GM18858 (cell line): ENCODE measurements at regions not wholly inside any gene's neighbourhood (a gene's known extent, or its start where the extent isn't known, plus 50 kb on each side); places are given as distances from the start of the nearest gene placed in this dataset.

ENCODE experiments used
- ATAC-seq: cut with Tn5 transposase; IDR thresholded peaks from one replicate; pipeline ENCODE4 v1.9.1; 2021; ENCODE audit not compliant: unreplicated experiment

DNA sequence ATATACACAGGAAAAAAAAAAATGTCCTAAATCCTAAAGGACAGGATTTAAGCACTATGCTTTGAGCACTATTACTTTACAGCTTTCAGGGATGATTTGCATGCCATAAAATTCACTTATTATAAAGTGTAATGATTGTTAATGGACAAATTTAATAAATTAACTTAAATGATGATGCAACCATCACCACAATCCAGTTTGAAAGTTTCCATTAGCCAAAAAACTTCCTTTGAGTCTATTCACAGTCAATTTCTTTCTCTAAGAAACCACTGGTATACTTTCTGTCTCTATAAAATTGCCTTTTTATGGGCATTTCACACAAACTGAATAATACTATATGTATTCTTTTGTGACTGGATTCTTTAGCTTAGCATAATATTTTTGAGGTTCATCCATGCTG, 111.1 kb upstream of the RIOK3 start:
- no peak for ATAC-seq

- no peak for ATAC-seq
These were observed 110.6 kb upstream of the RIOK3 start for GRCh38 chr18:23342506-23342905.

DNA sequence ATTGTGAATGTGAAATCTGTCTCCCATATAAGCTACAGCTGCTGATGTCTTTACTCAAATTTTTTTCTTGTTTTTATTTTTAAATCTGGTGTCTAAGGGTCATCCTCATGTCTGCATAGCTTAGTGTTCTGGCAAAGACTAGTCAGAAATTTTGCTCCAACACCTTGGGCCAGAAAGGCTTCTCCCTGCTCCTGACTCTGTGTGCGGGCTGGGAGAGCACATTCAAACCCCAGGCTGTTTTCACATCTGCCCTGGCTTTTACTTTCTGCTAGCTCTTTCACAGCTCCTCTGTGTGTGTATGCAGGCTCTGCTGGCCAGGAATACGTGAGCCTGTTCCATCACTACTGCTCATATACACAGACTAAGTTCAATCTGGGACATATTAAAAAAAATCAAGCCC, 102.9 kb upstream of the RIOK3 start:
- no peak for ATAC-seq

GRCh38 chr18:23351521-23351920, 101.6 kb upstream of the RIOK3 start:
- no peak for ATAC-seq

DNA sequence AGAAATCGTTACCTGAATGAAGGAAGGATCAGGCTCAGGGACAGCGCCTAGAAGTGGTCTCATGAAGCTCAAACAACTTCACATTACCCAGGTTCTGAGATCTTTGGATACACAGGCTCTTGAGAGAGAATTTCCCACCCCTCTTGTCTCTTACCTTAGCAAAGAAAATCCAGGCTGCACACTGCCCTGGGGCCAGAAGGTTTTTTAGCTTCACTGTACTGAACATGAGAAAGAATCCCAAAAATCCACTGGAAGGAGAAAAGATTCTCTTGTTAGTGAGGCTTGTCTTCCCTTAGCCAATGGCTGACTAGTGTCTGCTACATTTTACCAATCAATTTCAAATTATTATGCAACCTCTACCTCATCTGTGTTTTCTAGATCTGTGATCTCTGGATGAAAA, 101.0 kb upstream of the RIOK3 start:
- no peak for ATAC-seq

GRCh38 chr18:23353459-23353858, 99.6 kb upstream of the RIOK3 start:
- no peak for ATAC-seq

DNA sequence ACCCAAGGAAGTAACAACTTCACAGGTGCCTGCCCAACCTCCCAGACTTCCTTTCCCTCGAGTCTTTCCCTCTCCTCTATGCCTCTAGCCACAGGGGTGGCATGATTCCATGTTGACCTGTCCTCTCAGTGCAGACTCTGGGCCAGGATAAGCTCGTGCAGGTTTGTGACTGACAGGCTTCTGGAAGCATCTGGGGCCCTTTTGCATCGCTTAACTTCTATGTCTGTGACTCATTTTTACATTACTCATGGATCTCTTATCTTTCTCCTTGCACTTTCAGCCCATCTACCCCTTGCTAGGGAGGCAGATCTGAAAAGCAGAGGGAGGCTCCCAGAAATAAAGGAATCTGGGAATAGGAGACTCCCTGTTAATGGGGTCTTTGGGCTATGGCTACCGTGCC, 98.5 kb upstream of the RIOK3 start:
- no peak for ATAC-seq

DNA sequence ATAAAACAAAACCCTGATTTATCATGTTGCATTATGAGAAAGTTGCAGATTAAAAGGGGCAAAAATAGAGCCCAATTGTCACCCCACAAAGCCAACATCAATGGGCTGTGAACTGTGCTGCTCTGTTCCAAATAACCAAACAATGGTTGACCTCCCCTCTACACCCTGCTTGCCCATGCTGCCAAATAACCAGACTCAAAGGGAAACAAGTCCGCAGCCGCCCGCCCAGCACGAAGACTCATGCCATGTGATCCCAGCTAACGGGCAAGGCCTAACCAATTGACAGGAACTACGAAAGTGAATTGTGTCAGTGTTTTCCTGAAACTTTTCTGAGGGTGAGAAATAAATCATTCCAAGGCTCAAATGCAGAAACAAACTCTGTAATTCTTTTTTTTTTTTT, 97.9 kb upstream of the RIOK3 start:
- ATAC-seq, result no peak

- ATAC-seq, result no peak
These were observed 96.7 kb upstream of the RIOK3 start for GRCh38 chr18:23356424-23356823.

DNA sequence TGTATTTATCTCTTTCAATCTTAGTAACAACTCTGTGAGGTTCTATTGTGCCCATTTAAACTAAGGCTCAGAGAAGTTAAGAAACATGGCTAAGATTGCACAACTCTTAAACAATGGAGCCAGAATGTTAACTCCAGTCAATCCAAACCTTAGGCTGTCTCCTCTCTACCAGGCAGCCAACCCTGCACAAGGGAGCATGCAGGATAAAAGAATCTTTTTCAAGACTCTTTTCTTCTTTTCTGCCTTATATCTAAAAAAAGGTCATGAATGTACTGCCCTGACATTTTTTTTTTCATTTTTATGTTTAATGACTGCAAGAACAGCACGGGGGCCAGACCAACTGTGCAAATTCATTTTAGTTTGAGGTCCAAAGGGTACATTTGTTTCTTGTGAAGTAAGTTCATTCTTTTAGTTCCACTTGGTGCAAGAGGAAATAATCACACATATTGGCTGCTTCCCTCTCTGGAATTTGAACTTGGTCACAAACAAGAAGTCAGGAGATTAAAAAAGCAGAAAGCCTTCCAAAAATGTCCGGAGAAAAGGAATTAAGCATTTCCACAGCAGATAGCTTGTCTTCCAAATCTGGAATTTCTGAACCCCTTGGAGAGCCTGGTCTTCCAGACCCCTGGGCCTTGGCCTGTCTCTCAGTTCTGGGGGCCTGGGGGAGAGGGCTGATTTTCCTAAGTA, 96.0 kb upstream of the RIOK3 start:
- ATAC-seq, result no peak

DNA sequence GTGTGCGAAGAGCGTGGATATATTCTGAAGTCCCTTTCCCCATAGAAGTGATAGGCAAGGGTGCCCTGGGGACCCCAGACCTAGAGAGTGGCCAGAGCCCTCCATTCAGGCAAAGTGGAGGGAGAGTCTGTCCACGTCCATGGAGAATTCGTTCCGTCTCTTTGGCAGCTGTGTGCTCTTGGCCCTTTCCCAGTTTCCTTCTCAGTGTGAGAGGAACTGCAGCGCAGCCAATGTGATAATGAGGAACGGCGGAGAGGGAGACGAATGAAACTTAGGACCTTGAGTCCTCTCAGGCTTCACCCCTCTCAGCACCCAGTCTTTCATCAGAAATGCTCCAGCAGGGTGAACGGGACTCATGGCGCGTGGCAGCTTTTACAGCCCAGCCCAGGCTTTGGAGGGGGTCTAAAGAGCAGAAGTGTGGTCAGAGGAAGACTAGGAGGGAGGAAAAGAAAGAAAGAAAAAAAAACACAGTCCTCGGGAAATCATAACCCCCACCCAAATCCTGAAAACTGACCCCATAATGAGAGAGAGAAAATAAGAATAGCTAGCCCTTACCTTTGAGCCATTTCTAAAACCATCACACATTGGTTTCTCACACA, 95.0 kb upstream of the RIOK3 start:
- ATAC-seq, result no peak

GRCh38 chr18:23359421-23359820, 93.7 kb upstream of the RIOK3 start:
- ATAC-seq, result no peak

- no peak for ATAC-seq
These were observed 89.1 kb upstream of the RIOK3 start for GRCh38 chr18:23363865-23364570.

DNA sequence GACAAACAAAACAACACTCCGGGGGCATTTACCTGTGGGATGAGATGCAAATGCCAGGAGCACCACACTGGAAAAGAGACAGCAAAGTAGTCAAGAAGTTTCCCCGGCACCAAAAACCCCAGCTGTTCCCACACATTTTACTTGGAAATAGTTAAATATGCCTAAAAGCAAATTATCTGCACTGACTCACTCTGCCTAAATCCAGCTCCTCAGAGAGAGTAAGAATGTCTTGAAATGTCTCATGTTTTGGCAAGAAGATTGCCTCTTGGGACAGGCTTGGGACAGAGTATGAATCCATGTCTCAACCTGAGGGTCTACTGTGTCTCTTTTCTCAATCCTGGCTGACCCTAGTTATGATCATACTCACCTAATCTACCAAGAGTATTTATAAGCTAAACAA, 87.5 kb upstream of the RIOK3 start:
- no peak for ATAC-seq

- ATAC-seq, result no peak
These were observed 83.8 kb upstream of the RIOK3 start for GRCh38 chr18:23369266-23369665.

DNA sequence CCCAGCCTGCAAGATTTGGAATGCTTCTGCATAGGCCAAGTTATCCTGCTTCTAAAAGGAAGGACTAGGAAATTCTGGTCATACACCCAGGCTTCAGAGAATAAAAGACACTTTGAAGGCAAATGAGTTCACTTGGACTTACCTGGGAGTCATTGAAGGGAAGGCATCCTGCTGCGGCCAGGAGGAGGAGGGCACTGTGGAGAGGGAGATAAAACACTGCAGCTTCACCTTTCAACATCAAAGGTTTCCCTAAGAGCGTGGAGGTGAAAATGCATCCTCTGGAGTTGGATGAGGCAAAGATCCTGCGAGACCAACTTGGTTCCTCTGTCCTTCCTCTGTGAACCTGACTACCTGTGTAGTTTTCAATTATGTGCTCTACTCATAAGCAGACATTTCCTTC, 79.5 kb upstream of the RIOK3 start:
- ATAC-seq, result no peak

GRCh38 chr18:23377669-23378301, 75.3 kb upstream of the RIOK3 start:
- peak; percentile 80 for ATAC-seq

DNA sequence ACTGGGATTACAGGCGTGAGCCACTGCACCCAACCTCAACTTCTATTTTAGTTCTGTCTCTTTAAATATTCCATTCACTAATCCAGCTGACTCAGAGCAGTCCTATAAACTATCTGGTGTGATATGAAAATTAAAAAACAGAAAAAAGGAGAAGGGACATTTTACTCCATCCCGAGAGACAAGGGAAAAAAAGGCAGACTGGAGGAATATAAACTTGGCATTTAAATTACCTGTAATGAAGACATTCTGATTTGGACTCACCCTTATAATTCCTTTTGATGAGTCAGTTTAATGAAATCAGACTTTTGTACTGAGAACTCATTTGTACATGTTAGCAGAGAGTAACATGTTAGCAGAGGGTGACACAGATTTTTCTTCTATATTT, 74.8 kb upstream of the RIOK3 start:
- ATAC-seq, result no peak

DNA sequence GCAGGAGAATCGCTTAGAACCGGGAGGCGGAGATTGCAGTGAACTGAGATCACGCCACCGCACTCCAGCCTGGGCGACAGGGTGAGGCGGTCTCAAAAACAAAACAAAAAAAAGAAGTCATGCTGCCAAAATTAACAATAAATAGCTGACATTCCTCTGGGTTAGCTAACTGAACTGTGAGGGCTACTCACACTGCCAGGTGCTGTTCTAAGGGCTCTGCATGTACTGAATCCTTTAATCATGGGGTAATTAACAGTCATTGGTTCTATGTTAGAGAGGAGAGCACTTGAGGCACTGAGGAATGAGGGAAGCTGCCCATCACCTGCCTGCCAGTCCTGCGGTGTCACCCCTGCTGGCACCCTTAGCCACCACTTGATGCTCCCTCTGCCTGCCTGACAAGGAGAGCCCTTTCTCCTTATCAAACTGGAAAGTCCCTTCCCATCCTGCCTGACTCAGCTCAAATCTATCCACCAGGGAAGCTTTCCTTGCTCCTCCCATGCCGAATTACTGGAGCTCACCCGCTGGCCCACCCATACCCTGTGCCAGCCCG, 73.0 kb upstream of the RIOK3 start:
- no peak for ATAC-seq

- ATAC-seq, result no peak
These were observed 72.3 kb upstream of the RIOK3 start for GRCh38 chr18:23380817-23381216.

DNA sequence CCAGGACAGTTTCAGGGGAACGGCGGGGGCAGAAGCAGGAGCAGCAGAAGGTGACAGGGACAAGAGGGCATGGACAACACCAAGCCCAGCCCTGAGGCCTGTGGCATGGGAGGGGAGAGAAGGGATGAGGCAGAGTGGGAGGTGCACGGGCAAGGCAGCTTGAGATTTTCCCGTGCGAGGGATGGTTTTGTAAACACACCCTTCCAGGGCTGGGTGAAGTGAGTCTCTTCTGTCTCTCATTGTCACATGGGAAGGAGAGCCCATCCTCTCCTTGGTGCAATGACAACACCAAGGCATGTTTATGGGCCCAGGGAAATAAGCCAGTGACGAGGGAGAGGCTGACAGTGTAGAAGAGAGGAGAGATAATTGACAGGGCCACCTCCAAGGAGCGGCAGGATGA, 69.6 kb upstream of the RIOK3 start:
- ATAC-seq, result no peak
